ENCODE measurements at regions not wholly inside any gene's neighbourhood (a gene's known extent, or its start where the extent isn't known, plus 50 kb on each side); places are given as distances from the start of the nearest gene placed in this dataset.
"Not testable (repeated sequence)": the region's sequence is repeated elsewhere in the genome, so short reads cannot be mapped to it uniquely, and the experiment has no call there.

- no peak for DNase-seq (ENCODE audit: low read depth)
These were observed 942.2 kb downstream of the CNTNAP5 start for GRCh38 chr2:124967325-124967724.

GRCh38 chr2:124970030-124970429, 944.9 kb downstream of the CNTNAP5 start:
- DNase-seq (ENCODE audit: low read depth) = no peak

GRCh38 chr2:124973396-124973795, 948.3 kb downstream of the CNTNAP5 start:
- no peak for DNase-seq (ENCODE audit: low read depth)

- no peak for DNase-seq (ENCODE audit: low read depth)
These were observed 950.1 kb downstream of the CNTNAP5 start for GRCh38 chr2:124975224-124975623.

GRCh38 chr2:124975648-124976047, 950.6 kb downstream of the CNTNAP5 start:
- DNase-seq (ENCODE audit: low read depth) = no peak

GRCh38 chr2:124978597-124978996, 953.5 kb downstream of the CNTNAP5 start:
- DNase-seq (ENCODE audit: low read depth) = no peak

- DNase-seq (ENCODE audit: low read depth) = no peak
These were observed 958.5 kb downstream of the CNTNAP5 start for GRCh38 chr2:124983595-124983994.

GRCh38 chr2:124985270-124985669, 960.2 kb downstream of the CNTNAP5 start:
- DNase-seq (ENCODE audit: low read depth) = no peak

- DNase-seq (ENCODE audit: low read depth) = no peak
These were observed 961.0 kb downstream of the CNTNAP5 start for GRCh38 chr2:124986136-124986535.

- DNase-seq (ENCODE audit: low read depth) = not testable (repeated sequence)
These were observed 961.8 kb downstream of the CNTNAP5 start for GRCh38 chr2:124986870-124987269.

- not testable (repeated sequence) for DNase-seq (ENCODE audit: low read depth)
These were observed 962.3 kb downstream of the CNTNAP5 start for GRCh38 chr2:124987436-124987835.

GRCh38 chr2:124988111-124988510, 963.0 kb downstream of the CNTNAP5 start:
- DNase-seq (ENCODE audit: low read depth) = no peak

- no peak for DNase-seq (ENCODE audit: low read depth)
These were observed 963.7 kb downstream of the CNTNAP5 start for GRCh38 chr2:124988794-124989193.

- DNase-seq (ENCODE audit: low read depth) = no peak
These were observed 968.7 kb downstream of the CNTNAP5 start for GRCh38 chr2:124993809-124994208.

GRCh38 chr2:124995185-124995912, 970.3 kb downstream of the CNTNAP5 start:
- no peak for DNase-seq (ENCODE audit: low read depth)

GRCh38 chr2:124996406-124996805, 971.3 kb downstream of the CNTNAP5 start:
- no peak for DNase-seq (ENCODE audit: low read depth)

- no peak for DNase-seq (ENCODE audit: low read depth)
These were observed 974.8 kb downstream of the CNTNAP5 start for GRCh38 chr2:124999906-125000305.

GRCh38 chr2:125004106-125004800, 979.2 kb downstream of the CNTNAP5 start:
- no peak for DNase-seq (ENCODE audit: low read depth)

- no peak for DNase-seq (ENCODE audit: low read depth)
These were observed 981.6 kb downstream of the CNTNAP5 start for GRCh38 chr2:125006676-125007075.

- not testable (repeated sequence) for DNase-seq (ENCODE audit: low read depth)
These were observed 1003.6 kb downstream of the CNTNAP5 start for GRCh38 chr2:125028721-125029120.

GRCh38 chr2:125033871-125034270, 1008.8 kb downstream of the CNTNAP5 start:
- no peak for DNase-seq (ENCODE audit: low read depth)

- DNase-seq (ENCODE audit: low read depth) = no peak
These were observed 1012.1 kb downstream of the CNTNAP5 start for GRCh38 chr2:125037135-125037653.

- no peak for DNase-seq (ENCODE audit: low read depth)
These were observed 1016.8 kb downstream of the CNTNAP5 start for GRCh38 chr2:125041846-125042245.

Measured in stimulated activated CD8-positive, alpha-beta memory T cell treated with anti-CD3 and anti-CD28 coated beads, Interleukin-15, amount 100 ng/mL, for 1 hour (primary cell).